MM.1S (cell line): ENCODE measurements at regions not wholly inside any gene's neighbourhood (a gene's known extent, or its start where the extent isn't known, plus 50 kb on each side); places are given as distances from the start of the nearest gene placed in this dataset.

Experiments
- EZH2 ChIP-seq: fragments of 300-600 bp; sonication (generic); optimal IDR thresholded peaks from 2 replicates; pipeline ENCODE3; 2017; ENCODE audit warnings: low read depth, mild to moderate bottlenecking, antibody characterized with exemption, low read length, mixed read lengths
- TF ChIP-seq, protein P1 (sequence below): fragments of 300-600 bp; sonication (generic); IDR thresholded peaks from 2 replicates; pipeline ENCODE4 v1.5.1; 2016; ENCODE audit warnings: antibody characterized with exemption, low read length, mixed read lengths

- TF ChIP-seq, protein P1, sequence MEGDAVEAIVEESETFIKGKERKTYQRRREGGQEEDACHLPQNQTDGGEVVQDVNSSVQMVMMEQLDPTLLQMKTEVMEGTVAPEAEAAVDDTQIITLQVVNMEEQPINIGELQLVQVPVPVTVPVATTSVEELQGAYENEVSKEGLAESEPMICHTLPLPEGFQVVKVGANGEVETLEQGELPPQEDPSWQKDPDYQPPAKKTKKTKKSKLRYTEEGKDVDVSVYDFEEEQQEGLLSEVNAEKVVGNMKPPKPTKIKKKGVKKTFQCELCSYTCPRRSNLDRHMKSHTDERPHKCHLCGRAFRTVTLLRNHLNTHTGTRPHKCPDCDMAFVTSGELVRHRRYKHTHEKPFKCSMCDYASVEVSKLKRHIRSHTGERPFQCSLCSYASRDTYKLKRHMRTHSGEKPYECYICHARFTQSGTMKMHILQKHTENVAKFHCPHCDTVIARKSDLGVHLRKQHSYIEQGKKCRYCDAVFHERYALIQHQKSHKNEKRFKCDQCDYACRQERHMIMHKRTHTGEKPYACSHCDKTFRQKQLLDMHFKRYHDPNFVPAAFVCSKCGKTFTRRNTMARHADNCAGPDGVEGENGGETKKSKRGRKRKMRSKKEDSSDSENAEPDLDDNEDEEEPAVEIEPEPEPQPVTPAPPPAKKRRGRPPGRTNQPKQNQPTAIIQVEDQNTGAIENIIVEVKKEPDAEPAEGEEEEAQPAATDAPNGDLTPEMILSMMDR: no peak
- TF ChIP-seq EZH2: no peak
Observed at GRCh38 chr18:8493141-8493540, 116.1 kb upstream of the RAB12 start.
